Hepatocyte (in vitro differentiated cells): ENCODE measurements at regions not wholly inside any gene's neighbourhood (a gene's known extent, or its start where the extent isn't known, plus 50 kb on each side); places are given as distances from the start of the nearest gene placed in this dataset.

Experiments
- DNase-seq: peaks from one replicate; pipeline ENCODE4 v3.0.0-alpha.2; 2016; ENCODE audit warnings: low spot score
- H2AFZ ChIP-seq: fragments of 200-600 bp; sonication (generic); 2 replicates; pipeline ENCODE4 v1.6.0; 2016; ENCODE audit warnings: antibody characterized with exemption, mild to moderate bottlenecking
- H3K27ac ChIP-seq: fragments of 200-600 bp; sonication (generic); 2 replicates; pipeline ENCODE4 v1.5.1; 2016; ENCODE audit warnings: mild to moderate bottlenecking
- H3K27me3 ChIP-seq: fragments of 200-600 bp; sonication (generic); 2 replicates; pipeline ENCODE4 v1.6.1; 2016
- H3K36me3 ChIP-seq: fragments of 200-600 bp; sonication (generic); replicated peaks from 2 replicates; pipeline ENCODE4 v1.5.1; 2016; ENCODE audit warnings: low read depth; ENCODE audit not compliant: insufficient read depth
- H3K4me1 ChIP-seq: fragments of 200-600 bp; sonication (generic); 2 replicates; pipeline ENCODE4 v1.5.1; 2016; ENCODE audit warnings: mild to moderate bottlenecking, moderate library complexity; ENCODE audit not compliant: insufficient read depth
- H3K4me2 ChIP-seq: fragments of 200-600 bp; sonication (generic); 2 replicates; pipeline ENCODE4 v1.6.0; 2016
- H3K4me3 ChIP-seq: fragments of 200-600 bp; sonication (generic); 2 replicates; pipeline ENCODE4 v1.5.1; 2016; ENCODE audit warnings: mild to moderate bottlenecking
- H3K79me2 ChIP-seq: fragments of 200-600 bp; sonication (generic); 2 replicates; pipeline ENCODE4 v1.6.0; 2017; ENCODE audit warnings: mild to moderate bottlenecking
- H3K9me2 ChIP-seq: fragments of 200-600 bp; sonication (generic); replicated peaks from 2 replicates; pipeline ENCODE4 v1.6.0; 2017; ENCODE audit warnings: mild to moderate bottlenecking; ENCODE audit not compliant: insufficient read depth
- H3K9me3 ChIP-seq: fragments of 200-600 bp; sonication (generic); 2 replicates; pipeline ENCODE4 v1.5.1; 2016; ENCODE audit warnings: low read depth, mild to moderate bottlenecking
- H4K20me1 ChIP-seq: fragments of 200-600 bp; sonication (generic); 2 replicates; pipeline ENCODE4 v1.6.0; 2016; ENCODE audit warnings: mild to moderate bottlenecking; ENCODE audit not compliant: insufficient read depth, poor library complexity, severe bottlenecking
- EZH2 ChIP-seq: fragments of 200-600 bp; sonication (generic); IDR thresholded peaks from 2 replicates; pipeline ENCODE4 v1.6.1; 2016; ENCODE audit warnings: antibody characterized with exemption, mild to moderate bottlenecking, borderline replicate concordance
- EZH2phosphoT487 ChIP-seq: fragments of 200-600 bp; sonication (generic); IDR thresholded peaks from one replicate; pipeline ENCODE4 v1.6.1; 2018; ENCODE audit warnings: antibody characterized with exemption, mild to moderate bottlenecking, low read depth, moderate library complexity; ENCODE audit not compliant: unreplicated experiment, severe bottlenecking
- WGBS: methylation state at CpG from one replicate; pipeline ENCODE4 v1.1.6; 2016; ENCODE audit warnings: low lambda C conversion rate; ENCODE audit errors: missing lambda C conversion rate; 5-methylcytosine and 5-hydroxymethylcytosine counted together
- TF ChIP-seq, protein P1 (sequence below): fragments of 200-600 bp; sonication (generic); IDR thresholded peaks from 2 replicates; pipeline ENCODE4 v1.5.1; 2016; ENCODE audit warnings: antibody characterized with exemption, mild to moderate bottlenecking; ENCODE audit not compliant: poor library complexity

- H3K4me1 ChIP-seq, result no peaks in the 10 kb centered on the region
- no peak overlapping the region for H3K27ac ChIP-seq
- no peaks in the 10 kb centered on the region for H3K36me3 ChIP-seq
- H3K79me2 ChIP-seq, result no peaks in the 10 kb centered on the region
- no peaks in the 10 kb centered on the region for H3K9me2 ChIP-seq
- no peak for TF ChIP-seq EZH2phosphoT487
- TF ChIP-seq EZH2, result no peak
- TF ChIP-seq, protein P1, sequence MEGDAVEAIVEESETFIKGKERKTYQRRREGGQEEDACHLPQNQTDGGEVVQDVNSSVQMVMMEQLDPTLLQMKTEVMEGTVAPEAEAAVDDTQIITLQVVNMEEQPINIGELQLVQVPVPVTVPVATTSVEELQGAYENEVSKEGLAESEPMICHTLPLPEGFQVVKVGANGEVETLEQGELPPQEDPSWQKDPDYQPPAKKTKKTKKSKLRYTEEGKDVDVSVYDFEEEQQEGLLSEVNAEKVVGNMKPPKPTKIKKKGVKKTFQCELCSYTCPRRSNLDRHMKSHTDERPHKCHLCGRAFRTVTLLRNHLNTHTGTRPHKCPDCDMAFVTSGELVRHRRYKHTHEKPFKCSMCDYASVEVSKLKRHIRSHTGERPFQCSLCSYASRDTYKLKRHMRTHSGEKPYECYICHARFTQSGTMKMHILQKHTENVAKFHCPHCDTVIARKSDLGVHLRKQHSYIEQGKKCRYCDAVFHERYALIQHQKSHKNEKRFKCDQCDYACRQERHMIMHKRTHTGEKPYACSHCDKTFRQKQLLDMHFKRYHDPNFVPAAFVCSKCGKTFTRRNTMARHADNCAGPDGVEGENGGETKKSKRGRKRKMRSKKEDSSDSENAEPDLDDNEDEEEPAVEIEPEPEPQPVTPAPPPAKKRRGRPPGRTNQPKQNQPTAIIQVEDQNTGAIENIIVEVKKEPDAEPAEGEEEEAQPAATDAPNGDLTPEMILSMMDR, result no peak
- no peaks in the 10 kb centered on the region for H3K9me3 ChIP-seq
- H2AFZ ChIP-seq, result no peak overlapping the region
- no peak overlapping the region for H3K4me2 ChIP-seq
- no peaks in the 10 kb centered on the region for H4K20me1 ChIP-seq
- 78% methylated on average over 3 of the region's 3 CpGs for WGBS
- H3K4me3 ChIP-seq, result no peak overlapping the region
- H3K27me3 ChIP-seq, result no peaks in the 10 kb centered on the region
- DNase-seq, result no peak
Measured at GRCh38 chr6:142617158-142617557, 315.4 kb downstream of the ADGRG6 start.

GRCh38 chr6:142621822-142622221 is 320.0 kb downstream of the ADGRG6 start:
- H3K9me3 ChIP-seq, result no peaks in the 10 kb centered on the region
- H3K79me2 ChIP-seq, result no peaks in the 10 kb centered on the region
- H3K4me3 ChIP-seq, result no peak overlapping the region
- WGBS, result 84% methylated on average over 2 of the region's 2 CpGs
- H3K36me3 ChIP-seq, result no peaks in the 10 kb centered on the region
- H3K9me2 ChIP-seq, result no peaks in the 10 kb centered on the region
- H3K27me3 ChIP-seq, result no peaks in the 10 kb centered on the region
- H3K27ac ChIP-seq, result no peak overlapping the region
- H4K20me1 ChIP-seq, result no peaks in the 10 kb centered on the region
- no peak overlapping the region for H2AFZ ChIP-seq
- no peak overlapping the region for H3K4me2 ChIP-seq
- no peak for DNase-seq
- TF ChIP-seq EZH2phosphoT487, result no peak
- no peaks in the 10 kb centered on the region for H3K4me1 ChIP-seq

DNA sequence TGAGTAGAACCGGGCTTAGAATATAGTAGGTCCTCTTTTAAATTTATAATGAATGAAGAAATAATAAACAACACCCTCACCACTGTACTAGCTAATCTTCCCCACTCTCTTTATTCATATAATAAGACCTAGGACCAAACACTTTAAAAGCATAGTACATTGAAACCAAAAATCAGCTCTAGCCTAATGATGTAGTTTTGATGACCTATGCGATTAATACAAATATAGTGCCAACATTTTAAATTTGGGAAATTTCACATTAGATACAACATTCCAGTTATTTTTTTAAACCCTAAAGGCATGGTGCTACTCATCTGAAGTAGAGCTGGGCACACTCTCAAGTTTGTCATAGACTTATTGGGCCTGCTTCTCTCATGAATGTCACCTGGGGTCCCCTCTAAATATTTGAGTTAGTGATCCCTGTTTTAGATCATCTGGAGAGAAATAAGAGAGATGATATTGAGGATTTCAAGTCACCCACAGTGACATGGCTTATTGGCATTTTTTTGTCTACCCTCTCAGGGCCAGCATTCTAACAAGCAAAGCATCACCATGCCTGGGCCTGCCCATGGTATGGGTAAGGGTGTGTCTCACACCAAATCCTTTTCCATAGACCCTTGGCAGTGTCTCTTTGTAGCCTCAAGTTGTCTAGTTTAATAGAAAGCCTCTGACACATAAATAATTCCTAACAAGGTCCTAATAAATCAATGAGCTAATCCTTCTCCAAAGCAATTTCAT is 319.8 kb downstream of the HIVEP2 start:
- no peaks in the 10 kb centered on the region for H3K27me3 ChIP-seq

DNA sequence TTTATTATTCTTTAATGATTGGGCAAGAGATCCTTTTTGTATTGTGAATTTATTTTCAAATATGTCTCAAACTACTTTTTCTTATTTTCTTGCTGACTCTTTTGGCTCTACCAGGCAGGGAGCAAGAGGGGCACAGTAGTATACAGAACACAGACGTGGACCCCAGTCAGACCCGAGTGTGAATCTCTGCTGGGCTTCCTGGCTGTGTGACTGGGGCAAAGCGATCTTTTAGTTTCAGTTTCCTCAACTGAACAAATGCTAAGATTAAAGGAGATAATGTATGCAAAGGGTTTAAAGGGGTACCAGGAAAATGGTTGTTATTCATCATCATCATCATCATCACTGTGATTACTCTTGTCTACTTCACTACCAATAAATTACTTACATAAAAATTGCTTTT is 317.5 kb downstream of the HIVEP2 start:
- no peaks in the 10 kb centered on the region for H3K9me3 ChIP-seq
- no peak overlapping the region for H3K4me3 ChIP-seq
- DNase-seq, result no peak
- H3K4me2 ChIP-seq, result no peak overlapping the region
- no peak overlapping the region for H3K27ac ChIP-seq
- H4K20me1 ChIP-seq, result no peaks in the 10 kb centered on the region
- WGBS, result 83% methylated on average over 3 of the region's 3 CpGs
- no peaks in the 10 kb centered on the region for H3K79me2 ChIP-seq
- no peaks in the 10 kb centered on the region for H3K36me3 ChIP-seq
- TF ChIP-seq EZH2phosphoT487, result no peak
- TF ChIP-seq, protein P1, result no peak
- no peak for TF ChIP-seq EZH2
- H3K4me1 ChIP-seq, result no peaks in the 10 kb centered on the region
- H2AFZ ChIP-seq, result no peak overlapping the region
- no peaks in the 10 kb centered on the region for H3K9me2 ChIP-seq
- H3K27me3 ChIP-seq, result no peaks in the 10 kb centered on the region

More for the DNA sequence above, 319.8 kb downstream of the HIVEP2 start:
- Histone ChIP-seq H3K36me3 (no peaks in the 10 kb centered on the region), H3K4me3 (no peak overlapping the region), H3K9me2 (no peaks in the 10 kb centered on the region), H3K4me1 (no peaks in the 10 kb centered on the region), H3K79me2 (no peaks in the 10 kb centered on the region), H4K20me1 (no peaks in the 10 kb centered on the region), H3K27ac (no peak overlapping the region), H3K4me2 (no peak overlapping the region), H3K9me3 (no peaks in the 10 kb centered on the region), H2AFZ (no peak overlapping the region)
- TF ChIP-seq, protein P1, result no peak
- no peak for TF ChIP-seq EZH2
- TF ChIP-seq EZH2phosphoT487, result no peak
- 95% methylated on average over 2 of the region's 2 CpGs for WGBS
- DNase-seq, result no peak
